OCI-LY1 (cell line): ENCODE measurements at regions not wholly inside any gene's neighbourhood (a gene's known extent, or its start where the extent isn't known, plus 50 kb on each side); places are given as distances from the start of the nearest gene placed in this dataset.

ENCODE experiments used
- H2AFZ ChIP-seq: fragments of 200-600 bp; sonication (generic), shearing (Covaris generic); 2 replicates; pipeline ENCODE4 v1.6.0; 2014; ENCODE audit warnings: antibody characterized with exemption, mild to moderate bottlenecking, low read length
- H3F3A ChIP-seq: fragments of 200-600 bp; sonication (generic), shearing (Covaris generic); 2 replicates; pipeline ENCODE4 v1.6.0; 2014; ENCODE audit warnings: mild to moderate bottlenecking, antibody characterized with exemption, low read length, moderate library complexity; ENCODE audit not compliant: insufficient read depth
- H3K27ac ChIP-seq: fragments of 200-600 bp; sonication (generic); 2 replicates; pipeline ENCODE4 v1.5.1; 2014; ENCODE audit warnings: low read length, mixed run types, mild to moderate bottlenecking, low read depth; ENCODE audit not compliant: poor library complexity, severe bottlenecking
- H3K27me3 ChIP-seq: fragments of 200-600 bp; sonication (generic); 2 replicates; pipeline ENCODE4 v1.6.0; 2014; ENCODE audit warnings: antibody characterized with exemption, mild to moderate bottlenecking, low read length, moderate library complexity; ENCODE audit not compliant: insufficient read depth
- H3K36me3 ChIP-seq: fragments of 200-600 bp; sonication (generic); 2 replicates; pipeline ENCODE4 v1.6.1; 2014; ENCODE audit warnings: mild to moderate bottlenecking, antibody characterized with exemption, low read length, moderate library complexity, mixed read lengths; ENCODE audit not compliant: insufficient read depth
- H3K4me1 ChIP-seq: fragments of 200-600 bp; sonication (generic); 2 replicates; pipeline ENCODE4 v1.5.1; 2014; ENCODE audit warnings: mild to moderate bottlenecking, low read length, moderate library complexity; ENCODE audit not compliant: insufficient read depth, severe bottlenecking
- H3K4me2 ChIP-seq: fragments of 200-600 bp; sonication (generic), shearing (Covaris generic); 2 replicates; pipeline ENCODE4 v1.6.1; 2014; ENCODE audit warnings: low read length
- H3K4me3 ChIP-seq: fragments of 200-600 bp; sonication (generic); 2 replicates; pipeline ENCODE4 v1.5.1; 2014; ENCODE audit warnings: low read length, low read depth, mild to moderate bottlenecking, mixed read lengths; ENCODE audit not compliant: poor library complexity, severe bottlenecking
- H3K79me2 ChIP-seq: fragments of 200-600 bp; shearing (Covaris generic); 2 replicates; pipeline ENCODE4 v1.6.1; 2016; ENCODE audit warnings: mixed run types, low read length, mixed read lengths; ENCODE audit not compliant: insufficient read depth
- H3K9ac ChIP-seq: fragments of 200-600 bp; sonication (generic), shearing (Covaris generic); 2 replicates; pipeline ENCODE4 v1.6.1; 2014; ENCODE audit warnings: mild to moderate bottlenecking, low read length, mixed read lengths
- H3K9me2 ChIP-seq: fragments of 200-600 bp; sonication (generic), shearing (Covaris generic); 2 replicates; pipeline ENCODE4 v1.6.1; 2014; ENCODE audit warnings: low read depth, mild to moderate bottlenecking, low read length, mixed read lengths
- H3K9me3 ChIP-seq: fragments of 200-600 bp; shearing (Covaris generic); 2 replicates; pipeline ENCODE4 v1.6.1; 2014; ENCODE audit warnings: low read length, mixed read lengths
- H4K20me1 ChIP-seq: fragments of 200-600 bp; sonication (generic), shearing (Covaris generic); 2 replicates; pipeline ENCODE4 v1.6.0; 2016; ENCODE audit warnings: mild to moderate bottlenecking, low read length; ENCODE audit not compliant: insufficient read depth
- CTCF ChIP-seq: fragments of 200-600 bp; sonication (generic), shearing (Covaris generic); IDR thresholded peaks from 2 replicates; pipeline ENCODE4 v1.5.1; 2017; ENCODE audit warnings: mild to moderate bottlenecking, antibody characterized with exemption, low read length, moderate library complexity, mixed read lengths
- EZH2 ChIP-seq: fragments of 200-600 bp; sonication (generic), shearing (Covaris generic); IDR thresholded peaks from 2 replicates; pipeline ENCODE4 v1.8.0; 2017; ENCODE audit warnings: borderline replicate concordance, mixed run types, mild to moderate bottlenecking, antibody characterized with exemption, low read length, moderate library complexity, mixed read lengths

GRCh38 chr13:77459592-77459991, 75.9 kb upstream of the SCEL start:
- Histone ChIP-seq H3K9ac (no peak overlapping the region), H3K36me3 (no peaks in the 10 kb centered on the region), H3K4me2 (no peak overlapping the region), H3K9me2 (no peaks in the 10 kb centered on the region), H2AFZ (no peak overlapping the region), H3K4me3 (no peak overlapping the region), H3K4me1 (no peaks in the 10 kb centered on the region), H3F3A (no peaks in the 10 kb centered on the region), H3K9me3 (no peaks in the 10 kb centered on the region), H3K27me3 (no peaks in the 10 kb centered on the region), H3K27ac (no peak overlapping the region), H3K79me2 (no peaks in the 10 kb centered on the region), H4K20me1 (no peaks in the 10 kb centered on the region)
- TF ChIP-seq EZH2 (no peak), CTCF (no peak)

- no peaks in the 10 kb centered on the region for H3F3A ChIP-seq
- H3K27ac ChIP-seq = no peak overlapping the region
- H3K4me1 ChIP-seq = no peaks in the 10 kb centered on the region
- H3K9me2 ChIP-seq = no peaks in the 10 kb centered on the region
- TF ChIP-seq CTCF = no peak
- TF ChIP-seq EZH2 = no peak
- no peak overlapping the region for H3K9ac ChIP-seq
- H3K4me3 ChIP-seq = no peak overlapping the region
- H3K36me3 ChIP-seq = no peaks in the 10 kb centered on the region
- no peak overlapping the region for H2AFZ ChIP-seq
- H3K27me3 ChIP-seq = no peaks in the 10 kb centered on the region
- no peaks in the 10 kb centered on the region for H4K20me1 ChIP-seq
- no peaks in the 10 kb centered on the region for H3K79me2 ChIP-seq
- no peaks in the 10 kb centered on the region for H3K9me3 ChIP-seq
- no peak overlapping the region for H3K4me2 ChIP-seq
Measured at GRCh38 chr13:77458736-77459135, 76.8 kb upstream of the SCEL start.

GRCh38 chr13:77457966-77458365, 77.5 kb upstream of the SCEL start:
- no peak overlapping the region for H3K4me3 ChIP-seq
- H2AFZ ChIP-seq = no peak overlapping the region
- no peak overlapping the region for H3K4me2 ChIP-seq

More at GRCh38 chr13:77457966-77458365, 77.5 kb upstream of the SCEL start:
- Histone ChIP-seq H3K4me1 (no peaks in the 10 kb centered on the region), H3K27ac (no peak overlapping the region), H3K9me2 (no peaks in the 10 kb centered on the region), H3K27me3 (no peaks in the 10 kb centered on the region), H3F3A (no peaks in the 10 kb centered on the region), H3K79me2 (no peaks in the 10 kb centered on the region), H3K9me3 (no peaks in the 10 kb centered on the region), H4K20me1 (no peaks in the 10 kb centered on the region), H3K9ac (no peak overlapping the region), H3K36me3 (no peaks in the 10 kb centered on the region)
- TF ChIP-seq CTCF = no peak
- no peak for TF ChIP-seq EZH2
